ENCODE measurements at regions not wholly inside any gene's neighbourhood (a gene's known extent, or its start where the extent isn't known, plus 50 kb on each side); places are given as distances from the start of the nearest gene placed in this dataset.

- in situ Hi-C loops (cut with HindIII; ENCODE audit: low pct_unique_long_range_greater_than_20kb, low sequenced_read_pairs): no loop called here
- DNase-seq (ENCODE audit: low read depth in 1 of 2, low spot score in 1 of 2): no peak
- TF ChIP-seq JUND (IDR thresholded peaks at IDR 0.05; ENCODE audit: low read depth): no peak
Measured at GRCh38 chr7:20560325-20561180, 54.9 kb upstream of the ABCB5 start.

GRCh38 chr7:20561466-20561865 lies 54.0 kb upstream of the ABCB5 start:
- DNase-seq (ENCODE audit: low read depth in 1 of 2, low spot score in 1 of 2): no peak
- in situ Hi-C loops (cut with HindIII; ENCODE audit: low pct_unique_long_range_greater_than_20kb, low sequenced_read_pairs): no loop called here
- no peak for TF ChIP-seq JUND (IDR thresholded peaks at IDR 0.05; ENCODE audit: low read depth)

- in situ Hi-C loops (cut with HindIII; ENCODE audit: low pct_unique_long_range_greater_than_20kb, low sequenced_read_pairs): no loop called here
- DNase-seq (ENCODE audit: low read depth in 1 of 2, low spot score in 1 of 2): no peak
- TF ChIP-seq JUND (IDR thresholded peaks at IDR 0.05; ENCODE audit: low read depth): no peak
Measured at GRCh38 chr7:20561908-20562307, 53.6 kb upstream of the ABCB5 start.

DNA sequence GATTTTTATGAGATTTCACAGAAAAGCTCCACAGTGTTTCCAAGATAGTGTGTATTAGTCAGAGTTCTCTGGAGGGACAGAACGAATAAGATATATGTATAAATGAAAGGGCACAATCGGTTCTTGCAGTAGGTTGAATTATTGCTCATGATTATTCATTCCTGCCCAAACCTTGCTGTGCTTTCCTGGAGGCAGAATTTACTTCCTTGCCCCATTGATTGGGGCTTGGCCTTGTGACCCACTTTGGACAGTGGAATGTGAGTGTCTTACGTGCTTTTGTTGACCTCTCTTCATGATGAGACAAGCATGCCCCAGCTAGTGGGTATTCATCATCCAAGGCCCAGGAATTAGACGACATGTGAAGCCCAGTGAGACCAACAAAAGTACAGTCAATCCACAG lies 53.0 kb upstream of the ABCB5 start:
- TF ChIP-seq JUND (IDR thresholded peaks at IDR 0.05; ENCODE audit: low read depth): no peak
- no peak for DNase-seq (ENCODE audit: low read depth in 1 of 2, low spot score in 1 of 2)
- in situ Hi-C loops (cut with HindIII; ENCODE audit: low pct_unique_long_range_greater_than_20kb, low sequenced_read_pairs): no loop called here

Data from T47D (cell line).